Common myeloid progenitor, CD34-positive (primary cell): ENCODE measurements at regions not wholly inside any gene's neighbourhood (a gene's known extent, or its start where the extent isn't known, plus 50 kb on each side); places are given as distances from the start of the nearest gene placed in this dataset.

ENCODE experiments used
- CTCF ChIA-PET: fragments of 350-600 bp; sonication (Branson Sonifier 250); formaldehyde crosslinking; loops from one replicate; lab custom pipeline; 2021; ENCODE audit warnings: antibody characterized with exemption; lab: Charles Lee
- POLR2A ChIA-PET: fragments of 350-600 bp; sonication (Branson Sonifier 250); formaldehyde crosslinking; loops from one replicate; lab custom pipeline; 2021; ENCODE audit warnings: antibody characterized with exemption; lab: Charles Lee
- DNase-seq, 3 donors: peaks; one replicate each; pipeline versions ENCODE4 v3.0.0 to v3.0.0-alpha.2; 2013
- H3K27ac ChIP-seq, 2 experiments: 1 replicate in 1 of 2; 2 replicates in 1 of 2; pipeline ENCODE4 v1.7.0; 2013; ENCODE audit warnings: inconsistent platforms in 2 of 2, low read length in 2 of 2, mild to moderate bottlenecking in 2 of 2, low read depth in 1 of 2, moderate library complexity in 1 of 2; ENCODE audit not compliant: severe bottlenecking in 2 of 2, insufficient read depth in 1 of 2, poor library complexity in 1 of 2
- H3K27me3 ChIP-seq, 5 experiments: replicated peaks in 2 of 5; 1 replicate in 3 of 5; 2 replicates in 2 of 5; pipeline versions ENCODE4 v1.6.1 to v1.7.0; 2013; ENCODE audit warnings: low read length in 4 of 5, mild to moderate bottlenecking in 2 of 5, moderate library complexity in 2 of 5, inconsistent platforms in 1 of 5; ENCODE audit not compliant: insufficient read depth in 5 of 5, control insufficient read depth in 4 of 5
- H3K36me3 ChIP-seq, 4 experiments: 1 replicate in 2 of 4; 2 replicates in 2 of 4; pipeline versions ENCODE4 v1.6.1 to v1.7.0; 2013; ENCODE audit warnings: low read length in 3 of 4, control low read depth in 1 of 4, mild to moderate bottlenecking in 1 of 4; ENCODE audit not compliant: control insufficient read depth in 4 of 4, insufficient read depth in 4 of 4
- H3K4me1 ChIP-seq, 4 experiments: 1 replicate in 3 of 4; 2 replicates in 1 of 4; pipeline versions ENCODE4 v1.6.1 to v1.7.1; 2013; ENCODE audit warnings: low read length in 3 of 4, mild to moderate bottlenecking in 3 of 4, control low read depth in 1 of 4, inconsistent platforms in 1 of 4, moderate library complexity in 1 of 4; ENCODE audit not compliant: control insufficient read depth in 4 of 4, insufficient read depth in 4 of 4; ENCODE audit errors: control extremely low read depth in 1 of 4
- H3K4me3 ChIP-seq, 7 experiments: 1 replicate in 4 of 7; 2 replicates in 3 of 7; pipeline versions ENCODE4 v1.5.1 to v1.7.0; 2013; ENCODE audit warnings: mild to moderate bottlenecking in 7 of 7, low read length in 6 of 7, moderate library complexity in 6 of 7, inconsistent platforms in 2 of 7, low read depth in 2 of 7, control low read depth in 1 of 7; ENCODE audit not compliant: insufficient read depth in 4 of 7, control insufficient read depth in 1 of 7; ENCODE audit errors: extremely low read depth in 1 of 7
- H3K9me3 ChIP-seq, 5 experiments: 1 replicate in 4 of 5; 2 replicates in 1 of 5; pipeline versions ENCODE4 v1.6.1 to v1.7.1; 2013; ENCODE audit warnings: low read length in 4 of 5, mild to moderate bottlenecking in 2 of 5, inconsistent platforms in 1 of 5, low read depth in 1 of 5, moderate library complexity in 1 of 5; ENCODE audit not compliant: control insufficient read depth in 4 of 5, insufficient read depth in 2 of 5; ENCODE audit errors: control extremely low read depth in 1 of 5
- WGBS: methylation state at CpG from one replicate; pipeline ENCODE4 v1.1.5; 2013; ENCODE audit not compliant: insufficient coverage; 5-methylcytosine and 5-hydroxymethylcytosine counted together

- H3K9me3 ChIP-seq: peaks cover 0 to 2% (median 0%) of the 10 kb centered on the region in 5 experiments
- no CpG with 5 or more reads among the region's 1 CpG for WGBS
- H3K36me3 ChIP-seq: no peaks in the 10 kb centered on the region
- no peaks in the 10 kb centered on the region for H3K27me3 ChIP-seq
- H3K4me3 ChIP-seq: no peak overlapping the region
- no peaks in the 10 kb centered on the region for H3K4me1 ChIP-seq
- no peak overlapping the region for H3K27ac ChIP-seq
- no peak for DNase-seq
- POLR2A ChIA-PET: no interaction called here
- CTCF ChIA-PET: no interaction called here
Observed at GRCh38 chr3:118559286-118559685, 475.4 kb downstream of the IGSF11 start.

- DNase-seq: no peak
- Histone ChIP-seq H3K4me3 (no peak overlapping the region), H3K9me3 (peaks cover 0 to under 1% (median 0%) of the 10 kb centered on the region in 5 experiments), H3K36me3 (no peaks in the 10 kb centered on the region), H3K27ac (no peak overlapping the region), H3K4me1 (no peaks in the 10 kb centered on the region), H3K27me3 (no peaks in the 10 kb centered on the region)
- CTCF ChIA-PET: no interaction called here
- POLR2A ChIA-PET: interaction anchor here (0.6 kb wide), 1 partner anchor 201 kb away, joined by 3 read pairs; no protein-coding TSS in a partner anchor
Observed at GRCh38 chr3:118564800-118565199, 469.8 kb downstream of the IGSF11 start.

DNA sequence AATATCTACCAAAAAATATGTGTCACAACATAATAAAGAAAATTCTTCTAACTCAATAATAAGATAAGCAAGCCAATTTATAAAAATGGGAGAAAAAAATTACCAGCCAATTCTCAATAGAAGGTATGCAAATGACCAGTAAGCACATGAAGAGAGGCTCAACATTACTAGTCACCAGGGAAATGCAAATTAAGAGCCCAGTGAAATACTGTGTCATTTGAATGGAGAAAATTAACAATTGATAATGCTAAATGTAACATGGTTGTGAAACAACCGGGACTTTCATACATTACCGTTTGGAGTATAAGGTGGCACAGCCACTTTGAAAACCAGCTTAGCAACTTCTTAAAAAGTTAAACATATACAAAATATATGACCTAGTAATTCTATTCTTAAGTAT is 460.7 kb downstream of the IGSF11 start:
- DNase-seq: no peak
- Histone ChIP-seq H3K9me3 (peaks cover 0 to 3% (median 0%) of the 10 kb centered on the region in 5 experiments), H3K4me3 (no peak overlapping the region), H3K4me1 (no peaks in the 10 kb centered on the region), H3K27ac (no peak overlapping the region), H3K27me3 (no peaks in the 10 kb centered on the region), H3K36me3 (no peaks in the 10 kb centered on the region)
- ChIA-PET CTCF (no interaction called here), POLR2A (no interaction called here)
- no CpG with 5 or more reads among the region's 2 CpGs for WGBS

DNA sequence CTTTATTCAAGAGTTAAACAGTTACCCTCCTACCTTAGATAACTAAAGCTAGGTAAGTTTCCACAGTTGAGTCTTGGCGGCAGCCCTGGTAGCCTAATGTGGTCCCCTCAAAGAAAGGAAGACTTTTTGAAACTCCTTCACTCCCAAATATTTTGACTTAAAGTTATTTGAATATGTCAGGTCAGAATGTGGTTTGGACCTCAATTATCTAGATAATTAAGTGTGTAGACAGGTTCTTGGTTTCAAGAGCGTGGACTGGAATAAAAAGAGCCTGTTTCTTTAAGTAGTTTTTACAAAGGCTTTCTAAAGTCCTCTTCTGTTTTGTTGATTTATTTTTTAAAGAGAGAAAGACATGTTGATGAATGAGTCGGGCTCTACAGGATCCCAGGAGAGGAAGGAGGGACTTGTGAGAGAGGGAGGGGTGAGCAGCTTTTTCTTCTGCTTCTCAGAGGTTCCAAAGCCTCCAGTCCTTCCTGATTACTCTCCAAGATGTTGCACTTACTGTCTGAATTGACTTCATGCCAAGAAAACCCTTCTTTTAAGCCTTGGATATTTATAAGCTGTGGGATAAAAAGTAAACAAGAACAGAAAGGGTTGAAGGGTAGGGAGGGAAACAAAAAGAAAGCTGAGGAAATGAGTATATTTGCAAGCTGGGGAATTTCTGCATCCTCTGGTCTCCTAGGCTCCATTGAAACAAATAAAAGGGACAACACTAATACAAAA is 457.4 kb downstream of the IGSF11 start:
- H3K4me3 ChIP-seq: no peak overlapping the region
- ChIA-PET POLR2A (no interaction called here), CTCF (no interaction called here)
- no peak overlapping the region for H3K27ac ChIP-seq
- H3K4me1 ChIP-seq: no peaks in the 10 kb centered on the region
- H3K27me3 ChIP-seq: no peaks in the 10 kb centered on the region
- no peak for DNase-seq
- 82% methylated on average over 1 of the region's 3 CpGs for WGBS
- no peaks in the 10 kb centered on the region for H3K36me3 ChIP-seq
- H3K9me3 ChIP-seq: peaks cover 0 to 3% (median 0%) of the 10 kb centered on the region in 5 experiments

- WGBS: 93% methylated on average over 6 of the region's 6 CpGs
- ChIA-PET CTCF (no interaction called here), POLR2A (no interaction called here)
- Histone ChIP-seq H3K27ac (no peak overlapping the region), H3K36me3 (no peaks in the 10 kb centered on the region), H3K4me3 (no peak overlapping the region), H3K27me3 (no peaks in the 10 kb centered on the region), H3K4me1 (no peaks in the 10 kb centered on the region), H3K9me3 (no peaks in the 10 kb centered on the region)
- no peak for DNase-seq
Observed at GRCh38 chr3:118578559-118578958, 456.1 kb downstream of the IGSF11 start.

DNA sequence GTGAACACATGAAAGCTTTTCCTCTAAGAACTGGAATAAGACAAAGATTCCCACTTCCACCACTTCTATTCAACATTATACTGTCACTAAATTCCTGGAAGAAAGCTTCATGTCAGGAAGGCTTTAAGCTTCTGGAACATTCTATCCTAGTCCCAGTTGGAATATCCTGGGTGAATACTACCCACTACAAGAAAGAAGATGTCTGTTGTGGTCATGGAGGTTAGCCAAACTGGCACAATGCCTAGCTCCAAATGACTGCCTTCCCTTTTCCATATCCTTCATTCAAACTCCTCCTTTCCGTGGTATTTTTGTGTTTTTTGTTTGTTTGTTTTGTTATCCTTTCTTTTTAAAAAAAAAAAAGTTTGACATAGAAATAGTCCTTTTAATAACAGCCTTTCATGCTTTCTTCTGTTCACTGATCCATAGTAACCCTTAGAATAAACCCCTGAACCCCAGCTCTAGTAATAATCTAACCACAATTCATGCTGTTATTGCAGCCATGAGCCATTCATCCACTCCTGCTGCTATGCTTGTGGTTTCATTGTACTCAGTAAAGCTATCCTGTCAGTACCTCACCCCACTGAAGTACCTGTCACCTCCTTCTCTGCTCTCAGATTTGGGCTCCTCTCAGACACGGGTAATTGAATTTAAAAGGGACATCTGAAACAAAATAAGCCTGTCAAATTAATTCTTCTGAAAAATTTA is 447.5 kb downstream of the IGSF11 start:
- ChIA-PET CTCF (interaction anchor here (0.9 kb wide), 1 partner anchor 16 kb away, joined by 3 read pairs; no protein-coding TSS in a partner anchor), POLR2A (no interaction called here)
- WGBS: no CpG with 5 or more reads among the region's 2 CpGs

DNA sequence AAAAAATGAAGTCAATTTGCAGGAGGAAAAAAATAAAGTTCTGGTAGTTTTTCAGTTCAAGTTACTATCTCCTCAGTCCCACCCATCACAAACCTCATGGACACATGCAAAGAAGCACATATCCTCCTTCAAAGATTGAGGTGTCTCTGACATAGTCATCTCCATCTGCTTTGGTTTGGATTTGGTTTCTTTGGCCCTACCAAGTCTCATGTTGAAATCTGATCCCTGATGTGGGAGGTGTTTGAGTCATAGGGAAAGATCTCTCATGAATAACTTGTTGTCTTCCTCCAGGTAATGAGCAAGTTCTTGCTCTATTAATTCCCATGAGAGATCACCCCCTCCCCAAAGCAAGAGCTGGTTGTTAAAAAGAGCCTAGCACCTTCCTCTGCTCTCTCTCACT is 446.8 kb downstream of the IGSF11 start:
- ChIA-PET CTCF (no interaction called here), POLR2A (no interaction called here)
- Histone ChIP-seq H3K27me3 (no peaks in the 10 kb centered on the region), H3K4me1 (no peaks in the 10 kb centered on the region), H3K9me3 (peaks cover 0 to 3% (median 0%) of the 10 kb centered on the region in 5 experiments), H3K27ac (no peak overlapping the region), H3K4me3 (no peak overlapping the region), H3K36me3 (no peaks in the 10 kb centered on the region)
- DNase-seq: no peak

More for the DNA sequence above, 447.5 kb downstream of the IGSF11 start:
- Histone ChIP-seq H3K27ac (no peak overlapping the region), H3K36me3 (no peaks in the 10 kb centered on the region), H3K4me3 (no peak overlapping the region), H3K9me3 (peaks cover 0 to 2% (median 0%) of the 10 kb centered on the region in 5 experiments), H3K27me3 (no peaks in the 10 kb centered on the region), H3K4me1 (no peaks in the 10 kb centered on the region)
- no peak for DNase-seq
